HepG2 (cell line): ENCODE measurements at regions not wholly inside any gene's neighbourhood (a gene's known extent, or its start where the extent isn't known, plus 50 kb on each side); places are given as distances from the start of the nearest gene placed in this dataset.

ENCODE experiments used
- CHD4 ChIP-seq: fragments of 200-600 bp; sonication (generic); IDR thresholded peaks from 2 replicates; pipeline ENCODE4 v1.7.0; 2017; ENCODE audit warnings: mild to moderate bottlenecking, low read length, borderline replicate concordance
- CREM ChIP-seq, 2 experiments: sonication (generic) in 1 of 2; formaldehyde crosslinking in 1 of 2; IDR thresholded peaks; 2 replicates each; pipeline versions ENCODE4 v1.4.0 to v1.6.1; 2016 to 2020; ENCODE audit warnings: antibody characterized with exemption in 1 of 2, mild to moderate bottlenecking in 1 of 2, missing genetic modification reagents in 1 of 2
- DRAP1 ChIP-seq: IDR thresholded peaks from 2 replicates; pipeline ENCODE4 v1.6.1; 2016; ENCODE audit warnings: missing genetic modification reagents, missing compliant biosample characterization
- DZIP1 ChIP-seq: sonication (generic); formaldehyde crosslinking; IDR thresholded peaks from 2 replicates; pipeline ENCODE4 v1.5.0; 2020; ENCODE audit warnings: mild to moderate bottlenecking, missing genetic modification reagents
- EEA1 ChIP-seq: sonication (generic); formaldehyde crosslinking; IDR thresholded peaks from 2 replicates; pipeline ENCODE4 v1.5.1; 2020; ENCODE audit warnings: mild to moderate bottlenecking, missing genetic modification reagents, borderline replicate concordance
- GFI1 ChIP-seq: sonication (generic); formaldehyde crosslinking; IDR thresholded peaks from 2 replicates; pipeline ENCODE4 v1.5.0; 2020; ENCODE audit warnings: missing genetic modification reagents, mild to moderate bottlenecking, borderline replicate concordance
- HOXA3 ChIP-seq: sonication (generic); formaldehyde crosslinking; IDR thresholded peaks from 2 replicates; pipeline ENCODE4 v1.5.0; 2020; ENCODE audit warnings: missing genetic modification reagents
- IRF2 ChIP-seq: IDR thresholded peaks from 2 replicates; pipeline ENCODE4 v1.6.1; 2018; ENCODE audit warnings: missing genetic modification reagents, missing compliant biosample characterization
- KAT8 ChIP-seq: IDR thresholded peaks from 2 replicates; pipeline ENCODE4 v1.6.1; 2016; ENCODE audit warnings: missing genetic modification reagents, missing compliant biosample characterization
- KDM4B ChIP-seq: sonication (generic); formaldehyde crosslinking; IDR thresholded peaks from 2 replicates; pipeline ENCODE4 v1.4.0; 2020; ENCODE audit warnings: missing genetic modification reagents
- PAXIP1 ChIP-seq: sonication (generic); formaldehyde crosslinking; conservative IDR thresholded peaks from 2 replicates; pipeline ENCODE4 v1.4.0; 2020; ENCODE audit warnings: mild to moderate bottlenecking, missing genetic modification reagents, moderate library complexity
- TBX2 ChIP-seq: sonication (generic); formaldehyde crosslinking; IDR thresholded peaks from 2 replicates; pipeline ENCODE4 v1.5.0; 2020; ENCODE audit warnings: missing genetic modification reagents, mild to moderate bottlenecking, borderline replicate concordance
- TFE3 ChIP-seq: IDR thresholded peaks from 2 replicates; pipeline ENCODE4 v1.6.1; 2016
- ZNF138 ChIP-seq: sonication (generic); formaldehyde crosslinking; IDR thresholded peaks from 2 replicates; pipeline ENCODE4 v1.5.0; 2020; ENCODE audit warnings: mild to moderate bottlenecking, low read depth, missing genetic modification reagents
- ZNF160 ChIP-seq: sonication (generic); formaldehyde crosslinking; IDR thresholded peaks from 2 replicates; pipeline ENCODE4 v1.8.0; 2022; ENCODE audit warnings: mild to moderate bottlenecking, inconsistent platforms, missing genetic modification reagents
- ZNF460 ChIP-seq: sonication (generic); formaldehyde crosslinking; IDR thresholded peaks from 2 replicates; pipeline ENCODE4 v1.5.1; 2020; ENCODE audit warnings: missing genetic modification reagents, mild to moderate bottlenecking, borderline replicate concordance
- ZNF792 ChIP-seq: IDR thresholded peaks from 2 replicates; pipeline ENCODE4 v1.6.1; 2016

GRCh38 chr3:67296039-67296892 lies 298.2 kb downstream of the KBTBD8 start (continued):
- TF ChIP-seq ZNF792, result peak; percentile 27; the same call in 1 of the 2 replicates
- no peak for TF ChIP-seq EEA1
- TF ChIP-seq TFE3 (CRISPR knock-in tag), result 0 out of 2 replicates have a peak, but pooled peaks have one; percentile 39
- peak; percentile 73; the same call in 1 of the 2 replicates for TF ChIP-seq TBX2 (CRISPR knock-in tag)
- TF ChIP-seq DRAP1 (CRISPR knock-in tag), result peak; percentile 37; the same call in 1 of the 2 replicates
- TF ChIP-seq KDM4B (CRISPR knock-in tag), result peak; percentile 36; the same call in 1 of the 2 replicates
- TF ChIP-seq ZNF160 (CRISPR knock-in tag), result peak; percentile 19; the same call in 1 of the 2 replicates
- TF ChIP-seq PAXIP1 (CRISPR knock-in tag), result peak; percentile 88
- peak; percentile 83 for TF ChIP-seq HOXA3 (CRISPR knock-in tag)
- no peak for TF ChIP-seq ZNF138 (CRISPR knock-in tag)
- TF ChIP-seq GFI1 (CRISPR knock-in tag), result peak; percentile 83
- TF ChIP-seq ZNF460 (CRISPR knock-in tag), result no peak; the same call in 1 of the 2 replicates
- peak; percentile 75 for TF ChIP-seq IRF2
- TF ChIP-seq CHD4, result peak; percentile 88; the same call in 1 of the 2 replicates
- peak; percentile 79 for TF ChIP-seq CREM (IDR thresholded peaks at IDR 0.05)
- no peak for TF ChIP-seq CREM (CRISPR knock-in tag; IDR thresholded peaks at IDR 0.05)
- TF ChIP-seq KAT8 (CRISPR knock-in tag), result peak; percentile 55
- TF ChIP-seq DZIP1 (CRISPR knock-in tag), result no peak
